Mesenchymal stem cell (in vitro differentiated cells and primary cell): ENCODE measurements at regions not wholly inside any gene's neighbourhood (a gene's known extent, or its start where the extent isn't known, plus 50 kb on each side); places are given as distances from the start of the nearest gene placed in this dataset.
A peak's percentile ranks its signal among the peaks of the same experiment; 100 is the strongest.

Experiments
- DNase-seq: peaks from one replicate; pipeline ENCODE4 v3.0.0-alpha.2; 2013
- H2AFZ ChIP-seq: one replicate; pipeline ENCODE4 v1.6.1; 2013; ENCODE audit warnings: low read depth, mild to moderate bottlenecking, control low read depth, inconsistent platforms, low read length, moderate library complexity
- H2AK5ac ChIP-seq: 2 replicates; pipeline ENCODE4 v1.6.1; 2013; ENCODE audit warnings: low read length, moderate library complexity, mild to moderate bottlenecking, inconsistent platforms; ENCODE audit not compliant: severe bottlenecking
- H2BK120ac ChIP-seq: one replicate; pipeline ENCODE4 v1.6.1; 2013; ENCODE audit warnings: low read depth, mild to moderate bottlenecking, inconsistent platforms, low read length, moderate library complexity
- H2BK12ac ChIP-seq, 2 experiments: one replicate each; pipeline ENCODE4 v1.6.1; 2013; ENCODE audit warnings: inconsistent platforms in 2 of 2, low read length in 2 of 2, mild to moderate bottlenecking in 2 of 2, moderate library complexity in 2 of 2, control low read depth in 1 of 2
- H2BK15ac ChIP-seq: one replicate; pipeline ENCODE4 v1.6.1; 2013; ENCODE audit warnings: mild to moderate bottlenecking, low read depth, inconsistent platforms; ENCODE audit not compliant: poor library complexity, severe bottlenecking
- H2BK5ac ChIP-seq: 2 replicates; pipeline ENCODE4 v1.6.1; 2013; ENCODE audit warnings: low read depth, mild to moderate bottlenecking, low read length, control low read depth, inconsistent platforms; ENCODE audit not compliant: poor library complexity, severe bottlenecking
- H3K14ac ChIP-seq, 2 experiments: one replicate each; pipeline ENCODE4 v1.6.1; 2013; ENCODE audit warnings: inconsistent platforms in 2 of 2, low read length in 2 of 2, control low read depth in 1 of 2, mild to moderate bottlenecking in 1 of 2, moderate library complexity in 1 of 2
- H3K18ac ChIP-seq, 2 experiments: one replicate each; pipeline ENCODE4 v1.6.1; 2013; ENCODE audit warnings: inconsistent platforms in 2 of 2, low read length in 2 of 2, control low read depth in 1 of 2, low read depth in 1 of 2, mild to moderate bottlenecking in 1 of 2
- H3K23ac ChIP-seq, 2 experiments: one replicate each; pipeline ENCODE4 v1.6.1; 2013; ENCODE audit warnings: inconsistent platforms in 2 of 2, low read length in 2 of 2, mild to moderate bottlenecking in 2 of 2, moderate library complexity in 2 of 2, control low read depth in 1 of 2
- H3K27ac ChIP-seq: 2 replicates; pipeline ENCODE4 v1.5.1; 2013; ENCODE audit warnings: mild to moderate bottlenecking, moderate library complexity, low read length, control low read depth, inconsistent platforms; ENCODE audit not compliant: poor library complexity, severe bottlenecking
- H3K27me3 ChIP-seq, 2 experiments: 2 replicates each; pipeline versions ENCODE4 v1.6.1 to v1.7.0; 2013; ENCODE audit warnings: low read length in 2 of 2, mild to moderate bottlenecking in 2 of 2, moderate library complexity in 2 of 2, control low read depth in 1 of 2, inconsistent platforms in 1 of 2; ENCODE audit not compliant: control insufficient read depth in 1 of 2, insufficient read depth in 1 of 2
- H3K36me3 ChIP-seq, 2 experiments: 2 replicates each; pipeline versions ENCODE4 v1.6.1 to v1.7.0; 2013; ENCODE audit warnings: low read length in 2 of 2, control low read depth in 1 of 2, inconsistent platforms in 1 of 2, low read depth in 1 of 2, mild to moderate bottlenecking in 1 of 2; ENCODE audit not compliant: insufficient read depth in 2 of 2, control insufficient read depth in 1 of 2
- H3K4ac ChIP-seq, 2 experiments: one replicate each; pipeline ENCODE4 v1.6.1; 2013; ENCODE audit warnings: inconsistent platforms in 2 of 2, low read length in 2 of 2, mild to moderate bottlenecking in 2 of 2, moderate library complexity in 2 of 2, control low read depth in 1 of 2, low read depth in 1 of 2
- H3K4me1 ChIP-seq: 2 replicates; pipeline ENCODE4 v1.6.1; 2013; ENCODE audit warnings: low read depth, low read length, control low read depth; ENCODE audit not compliant: control insufficient read depth, insufficient read depth
- H3K4me2 ChIP-seq: 2 replicates; pipeline ENCODE4 v1.6.1; 2013; ENCODE audit warnings: low read length, mild to moderate bottlenecking, inconsistent platforms; ENCODE audit not compliant: poor library complexity, severe bottlenecking
- H3K4me3 ChIP-seq, 2 experiments: 2 replicates each; pipeline versions ENCODE4 v1.5.1 to v1.7.0; 2013; ENCODE audit warnings: low read length in 2 of 2, mild to moderate bottlenecking in 2 of 2, control low read depth in 1 of 2, low read depth in 1 of 2; ENCODE audit not compliant: insufficient read depth in 1 of 2
- H3K79me1 ChIP-seq: replicated peaks from 2 replicates; pipeline ENCODE4 v1.6.1; 2013; ENCODE audit warnings: mild to moderate bottlenecking, control low read depth, low read length, inconsistent platforms; ENCODE audit not compliant: poor library complexity, severe bottlenecking
- H3K9ac ChIP-seq: 2 replicates; pipeline ENCODE4 v1.7.0; 2013; ENCODE audit warnings: mild to moderate bottlenecking, low read length, moderate library complexity
- H3K9me3 ChIP-seq: 2 replicates; pipeline ENCODE4 v1.7.0; 2013; ENCODE audit warnings: mild to moderate bottlenecking, low read length; ENCODE audit not compliant: control insufficient read depth
- H4K8ac ChIP-seq: one replicate; pipeline ENCODE4 v1.6.1; 2013; ENCODE audit warnings: inconsistent platforms, mild to moderate bottlenecking, low read length, moderate library complexity
- H4K91ac ChIP-seq: one replicate; pipeline ENCODE4 v1.6.1; 2013; ENCODE audit warnings: mild to moderate bottlenecking, low read length, inconsistent platforms
- WGBS: methylation state at CpG from one replicate; pipeline ENCODE4 v1.1.7; 2013; ENCODE audit warnings: mixed read lengths; 5-methylcytosine and 5-hydroxymethylcytosine counted together

GRCh38 chr1:93744299-93744988 lies 62.8 kb upstream of the BCAR3 start:
- H4K8ac ChIP-seq, result no peak overlapping the region
- H2BK15ac ChIP-seq, result no peak overlapping the region
- no peaks in the 10 kb centered on the region for H3K36me3 ChIP-seq
- no peak overlapping the region for H2BK120ac ChIP-seq
- no peak overlapping the region for H3K23ac ChIP-seq
- H3K18ac ChIP-seq, result no peak overlapping the region
- no peak overlapping the region for H3K27ac ChIP-seq
- H4K91ac ChIP-seq, result no peak overlapping the region
- H2BK5ac ChIP-seq, result no peak overlapping the region
- no peak overlapping the region for H2AFZ ChIP-seq
- H3K14ac ChIP-seq, result no peak overlapping the region
- no peaks in the 10 kb centered on the region for H3K27me3 ChIP-seq
- H3K4me2 ChIP-seq, result no peak overlapping the region
- no peak overlapping the region for H3K4me3 ChIP-seq
- 60% methylated on average over 6 of the region's 7 CpGs for WGBS
- H3K4me1 ChIP-seq, result peaks cover 6% of the 10 kb centered on the region
- peaks cover 9% of the 10 kb centered on the region for H3K9me3 ChIP-seq
- no peak overlapping the region for H3K4ac ChIP-seq
- no peak overlapping the region for H2BK12ac ChIP-seq
- H3K79me1 ChIP-seq, result no peaks in the 10 kb centered on the region
- no peak for DNase-seq
- no peak overlapping the region for H3K9ac ChIP-seq
- no peak overlapping the region for H2AK5ac ChIP-seq

- no peak overlapping the region for H2BK5ac ChIP-seq
- WGBS, result 100% methylated on average over 1 of the region's 1 CpG
- DNase-seq, result no peak
Observed at GRCh38 chr1:93743465-93743864, 61.8 kb upstream of the BCAR3 start.

GRCh38 chr1:93740601-93741031 lies 59.0 kb upstream of the BCAR3 start:
- H3K9me3 ChIP-seq, result no peaks in the 10 kb centered on the region
- H2AK5ac ChIP-seq, result peak overlapping the region; percentile 96
- H4K91ac ChIP-seq, result no peak overlapping the region
- H3K27me3 ChIP-seq, result no peaks in the 10 kb centered on the region
- DNase-seq, result no peak
- no peak overlapping the region for H2AFZ ChIP-seq
- H3K18ac ChIP-seq, result peak overlapping the region; percentile 38 to 50
- H2BK15ac ChIP-seq, result no peak overlapping the region
- H4K8ac ChIP-seq, result peak overlapping the region; percentile 84
- no peaks in the 10 kb centered on the region for H3K79me1 ChIP-seq
- no peak overlapping the region for H3K4ac ChIP-seq
- no peak overlapping the region for H2BK120ac ChIP-seq
- peak overlapping the region; percentile 20 for H3K9ac ChIP-seq
- no peak overlapping the region for H3K14ac ChIP-seq
- no peak overlapping the region for H2BK5ac ChIP-seq
- H3K4me2 ChIP-seq, result no peak overlapping the region
- H3K27ac ChIP-seq, result no peak overlapping the region
- H3K36me3 ChIP-seq, result no peaks in the 10 kb centered on the region
- H3K23ac ChIP-seq, result no peak overlapping the region
- H3K4me1 ChIP-seq, result peaks cover 14% of the 10 kb centered on the region
- no peak overlapping the region for H3K4me3 ChIP-seq
- H2BK12ac ChIP-seq, result peak overlapping the region in 1 of 2 experiments; percentile 89
- 55% methylated on average over 12 of the region's 12 CpGs for WGBS

More at GRCh38 chr1:93743465-93743864, 61.8 kb upstream of the BCAR3 start:
- Histone ChIP-seq H2AFZ (no peak overlapping the region), H3K14ac (no peak overlapping the region), H3K9me3 (peaks cover 9% of the 10 kb centered on the region), H3K27ac (no peak overlapping the region), H3K4me2 (no peak overlapping the region), H4K91ac (no peak overlapping the region), H2BK12ac (no peak overlapping the region), H3K4me3 (no peak overlapping the region), H3K18ac (no peak overlapping the region), H3K9ac (no peak overlapping the region), H2BK15ac (no peak overlapping the region), H3K27me3 (no peaks in the 10 kb centered on the region), H3K79me1 (no peaks in the 10 kb centered on the region), H3K4ac (no peak overlapping the region), H3K4me1 (peaks cover 11% of the 10 kb centered on the region), H3K23ac (no peak overlapping the region), H2AK5ac (no peak overlapping the region), H2BK120ac (no peak overlapping the region), H3K36me3 (no peaks in the 10 kb centered on the region), H4K8ac (no peak overlapping the region)

GRCh38 chr1:93740157-93740556 lies 58.5 kb upstream of the BCAR3 start:
- Histone ChIP-seq H2AFZ (no peak overlapping the region), H3K23ac (peak overlapping the region in 1 of 2 experiments; percentile 42), H4K91ac (peak overlapping the region; percentile 81), H3K14ac (no peak overlapping the region), H3K9me3 (no peaks in the 10 kb centered on the region), H3K4me1 (peaks cover 14% of the 10 kb centered on the region), H3K18ac (peak overlapping the region; percentile 50 to 83), H3K4me3 (no peak overlapping the region), H2BK15ac (no peak overlapping the region), H3K27me3 (no peaks in the 10 kb centered on the region), H2BK120ac (no peak overlapping the region), H2BK5ac (no peak overlapping the region), H3K27ac (no peak overlapping the region), H3K79me1 (no peaks in the 10 kb centered on the region), H3K9ac (peak overlapping the region; percentile 20), H2BK12ac (peak overlapping the region; percentile 63 to 89), H3K36me3 (no peaks in the 10 kb centered on the region), H2AK5ac (peak overlapping the region; percentile 96), H3K4ac (peak overlapping the region; percentile 3 to 64), H3K4me2 (no peak overlapping the region), H4K8ac (peak overlapping the region; percentile 84)
- 97% methylated on average over 3 of the region's 3 CpGs for WGBS
- no peak for DNase-seq
